ENCODE measurements at regions not wholly inside any gene's neighbourhood (a gene's known extent, or its start where the extent isn't known, plus 50 kb on each side); places are given as distances from the start of the nearest gene placed in this dataset.

DNA sequence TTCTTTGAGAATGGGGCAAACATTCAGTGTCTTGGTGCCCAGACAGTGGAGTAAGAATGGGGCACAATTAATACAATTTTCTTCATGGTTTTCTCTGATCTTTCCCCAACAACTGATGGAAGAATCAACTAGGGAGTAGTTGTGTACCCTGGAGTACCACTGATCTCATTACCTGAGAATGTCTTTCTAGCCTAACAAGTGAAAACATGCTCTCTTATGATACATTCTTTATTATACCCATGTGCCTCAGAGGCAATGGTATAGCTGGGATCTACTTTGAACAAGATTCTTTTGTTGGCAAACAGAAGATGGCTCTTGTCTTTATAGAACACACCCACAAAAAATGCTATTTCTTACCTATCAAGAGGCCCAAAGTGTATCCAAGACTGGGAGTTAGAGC, 250.6 kb upstream of the CMC1 start:
- Histone ChIP-seq H3K27me3 (no peaks in the 10 kb centered on the region), H3K36me3 (replicated peaks in 1 of 2) (no peaks in the 10 kb centered on the region), H3K27ac (no peak overlapping the region), H3K4me3 (no peak overlapping the region), H3K9me3 (replicated peaks in 1 of 3) (no peaks in the 10 kb centered on the region), H3K4me1 (replicated peaks in 1 of 2) (no peaks in the 10 kb centered on the region)
- TF ChIP-seq, protein P1, sequence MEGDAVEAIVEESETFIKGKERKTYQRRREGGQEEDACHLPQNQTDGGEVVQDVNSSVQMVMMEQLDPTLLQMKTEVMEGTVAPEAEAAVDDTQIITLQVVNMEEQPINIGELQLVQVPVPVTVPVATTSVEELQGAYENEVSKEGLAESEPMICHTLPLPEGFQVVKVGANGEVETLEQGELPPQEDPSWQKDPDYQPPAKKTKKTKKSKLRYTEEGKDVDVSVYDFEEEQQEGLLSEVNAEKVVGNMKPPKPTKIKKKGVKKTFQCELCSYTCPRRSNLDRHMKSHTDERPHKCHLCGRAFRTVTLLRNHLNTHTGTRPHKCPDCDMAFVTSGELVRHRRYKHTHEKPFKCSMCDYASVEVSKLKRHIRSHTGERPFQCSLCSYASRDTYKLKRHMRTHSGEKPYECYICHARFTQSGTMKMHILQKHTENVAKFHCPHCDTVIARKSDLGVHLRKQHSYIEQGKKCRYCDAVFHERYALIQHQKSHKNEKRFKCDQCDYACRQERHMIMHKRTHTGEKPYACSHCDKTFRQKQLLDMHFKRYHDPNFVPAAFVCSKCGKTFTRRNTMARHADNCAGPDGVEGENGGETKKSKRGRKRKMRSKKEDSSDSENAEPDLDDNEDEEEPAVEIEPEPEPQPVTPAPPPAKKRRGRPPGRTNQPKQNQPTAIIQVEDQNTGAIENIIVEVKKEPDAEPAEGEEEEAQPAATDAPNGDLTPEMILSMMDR (IDR thresholded peaks at IDR 0.05): no peak
- TF ChIP-seq POLR2A (IDR thresholded peaks at IDR 0.05): no peak
- intact Hi-C loops (cut with DNase I): no loop called here
- no peak for DNase-seq

DNA sequence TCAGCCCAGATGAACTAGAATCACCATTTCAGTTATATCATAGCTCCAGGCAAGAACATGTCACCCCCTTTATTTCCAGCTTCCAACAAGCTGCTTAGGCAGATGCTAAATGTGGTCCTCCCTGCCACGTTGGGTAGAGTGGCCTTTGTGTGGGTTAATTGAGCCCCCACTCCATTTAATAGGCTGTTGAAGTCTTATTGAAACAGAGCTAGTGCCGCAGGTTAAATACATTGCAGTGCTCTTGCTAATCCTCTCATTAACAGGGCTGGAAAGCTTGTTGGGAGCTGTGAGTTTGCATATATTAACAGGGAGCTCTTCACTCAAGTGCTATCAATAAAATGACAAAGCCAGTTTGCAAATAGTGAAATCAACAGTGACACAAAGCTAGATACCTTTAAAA, 248.4 kb upstream of the CMC1 start:
- no peak for TF ChIP-seq POLR2A (IDR thresholded peaks at IDR 0.05)
- TF ChIP-seq, protein P1 (IDR thresholded peaks at IDR 0.05): no peak
- Histone ChIP-seq H3K36me3 (replicated peaks in 1 of 2) (no peaks in the 10 kb centered on the region), H3K9me3 (replicated peaks in 1 of 3) (no peaks in the 10 kb centered on the region), H3K4me3 (no peak overlapping the region), H3K4me1 (replicated peaks in 1 of 2) (no peaks in the 10 kb centered on the region), H3K27me3 (no peaks in the 10 kb centered on the region), H3K27ac (no peak overlapping the region)
- intact Hi-C loops (cut with DNase I): no loop called here
- WGBS, 4 donors: 48 to 63% (median 59%) methylated on average over 2 of the region's 2 CpGs
- no peak for DNase-seq

DNA sequence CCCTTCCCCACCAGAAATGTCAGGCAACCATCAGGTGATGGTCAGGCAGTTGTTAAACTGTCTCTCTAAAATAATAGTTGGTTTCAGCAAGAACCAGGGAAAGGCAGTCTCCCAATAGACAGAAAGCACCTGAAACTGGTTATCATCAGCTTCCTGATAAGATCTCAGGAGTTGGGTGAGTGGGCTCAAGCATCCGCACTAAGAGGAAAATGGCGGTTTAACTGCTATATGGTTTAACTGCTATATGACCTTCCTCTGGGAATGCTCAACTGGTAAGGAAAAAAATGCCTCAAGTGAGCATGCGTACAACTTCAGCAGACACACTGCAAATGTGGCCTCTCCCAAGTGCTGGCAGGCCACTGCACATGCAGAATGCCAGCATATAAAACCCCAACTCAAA, 240.8 kb upstream of the CMC1 start:
- Histone ChIP-seq H3K27me3 (no peaks in the 10 kb centered on the region), H3K4me1 (replicated peaks in 1 of 2) (no peaks in the 10 kb centered on the region), H3K36me3 (replicated peaks in 1 of 2) (no peaks in the 10 kb centered on the region), H3K9me3 (replicated peaks in 1 of 3) (no peaks in the 10 kb centered on the region), H3K27ac (no peak overlapping the region), H3K4me3 (no peak overlapping the region)
- no peak for DNase-seq
- no peak for TF ChIP-seq POLR2A (IDR thresholded peaks at IDR 0.05)
- TF ChIP-seq, protein P1 (IDR thresholded peaks at IDR 0.05): no peak
- 53 to 79% (median 68%) methylated on average over 3 of the region's 3 CpGs for WGBS, 4 donors
- intact Hi-C loops (cut with DNase I): no loop called here

DNA sequence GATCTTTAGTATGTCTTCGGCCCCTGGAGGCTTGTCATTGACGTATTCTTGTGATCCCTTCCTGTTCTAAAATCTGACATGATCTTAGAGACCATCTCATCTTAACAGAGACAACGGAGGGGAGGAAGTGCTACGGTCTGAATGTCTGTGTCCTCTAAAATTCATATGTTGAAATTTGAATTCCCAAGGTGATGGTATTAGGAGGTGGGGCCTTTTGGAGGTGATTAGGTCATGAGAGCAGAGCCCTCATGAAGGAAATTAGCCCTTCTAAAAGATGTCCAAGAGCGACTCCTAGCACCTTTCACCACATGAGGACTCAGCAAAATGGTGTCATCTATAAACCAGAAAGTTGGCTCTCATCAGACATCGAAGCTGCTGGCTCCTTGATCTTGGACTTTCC, 233.2 kb upstream of the CMC1 start:
- no peak for DNase-seq
- Histone ChIP-seq H3K9me3 (replicated peaks in 1 of 3) (no peaks in the 10 kb centered on the region), H3K36me3 (replicated peaks in 1 of 2) (no peaks in the 10 kb centered on the region), H3K4me1 (replicated peaks in 1 of 2) (no peaks in the 10 kb centered on the region), H3K27ac (no peak overlapping the region), H3K27me3 (no peaks in the 10 kb centered on the region), H3K4me3 (no peak overlapping the region)
- WGBS, 4 donors: 58 to 75% (median 62%) methylated on average over 6 of the region's 6 CpGs
- TF ChIP-seq, protein P1 (IDR thresholded peaks at IDR 0.05): no peak
- TF ChIP-seq POLR2A (IDR thresholded peaks at IDR 0.05): no peak
- intact Hi-C loops (cut with DNase I): no loop called here

Measured in adrenal gland (tissue), 9 donors.